Ishikawa (cell line): ENCODE measurements at regions not wholly inside any gene's neighbourhood (a gene's known extent, or its start where the extent isn't known, plus 50 kb on each side); places are given as distances from the start of the nearest gene placed in this dataset.

ENCODE experiments used
- CEBPB ChIP-seq: IDR thresholded peaks from 2 replicates; pipeline ENCODE4 v1.6.1; 2012
- CREB1 ChIP-seq: IDR thresholded peaks from 2 replicates; pipeline ENCODE4 v1.6.1; 2012; ENCODE audit warnings: low read depth
- EGR1 ChIP-seq: IDR thresholded peaks from 2 replicates; pipeline ENCODE4 v1.6.1; 2012
- EP300 ChIP-seq: IDR thresholded peaks from 2 replicates; pipeline ENCODE4 v1.6.1; 2012; ENCODE audit warnings: borderline replicate concordance
- FOXM1 ChIP-seq: IDR thresholded peaks from 2 replicates; pipeline ENCODE4 v1.6.1; 2012; ENCODE audit warnings: low read depth, borderline replicate concordance
- NFIC ChIP-seq: IDR thresholded peaks from 2 replicates; pipeline ENCODE4 v1.6.1; 2012
- RAD21 ChIP-seq: IDR thresholded peaks from 2 replicates; pipeline ENCODE4 v1.6.1; 2012; ENCODE audit warnings: low read depth
- TAF1 ChIP-seq: IDR thresholded peaks from 2 replicates; pipeline ENCODE4 v1.6.1; 2012; ENCODE audit warnings: low read depth, mild to moderate bottlenecking
- TCF12 ChIP-seq: IDR thresholded peaks from 2 replicates; pipeline ENCODE4 v1.6.1; 2012; ENCODE audit warnings: low read depth
- TEAD4 ChIP-seq: IDR thresholded peaks from 2 replicates; pipeline ENCODE4 v1.6.1; 2012
- YY1 ChIP-seq: IDR thresholded peaks from 2 replicates; pipeline ENCODE4 v1.6.1; 2012; ENCODE audit warnings: low read depth
- ZBTB7A ChIP-seq: IDR thresholded peaks from 2 replicates; pipeline ENCODE4 v1.6.1; 2012; ENCODE audit warnings: low read depth
- TF ChIP-seq, protein P1 (sequence below): IDR thresholded peaks from 2 replicates; pipeline ENCODE4 v1.6.1; 2012; ENCODE audit warnings: low read depth, mild to moderate bottlenecking
- TF ChIP-seq, protein P2 (sequence below): IDR thresholded peaks from 2 replicates; pipeline ENCODE4 v1.6.1; 2012
- TF ChIP-seq, protein P3 (sequence below): IDR thresholded peaks from 2 replicates; pipeline ENCODE4 v1.6.1; 2012

DNA sequence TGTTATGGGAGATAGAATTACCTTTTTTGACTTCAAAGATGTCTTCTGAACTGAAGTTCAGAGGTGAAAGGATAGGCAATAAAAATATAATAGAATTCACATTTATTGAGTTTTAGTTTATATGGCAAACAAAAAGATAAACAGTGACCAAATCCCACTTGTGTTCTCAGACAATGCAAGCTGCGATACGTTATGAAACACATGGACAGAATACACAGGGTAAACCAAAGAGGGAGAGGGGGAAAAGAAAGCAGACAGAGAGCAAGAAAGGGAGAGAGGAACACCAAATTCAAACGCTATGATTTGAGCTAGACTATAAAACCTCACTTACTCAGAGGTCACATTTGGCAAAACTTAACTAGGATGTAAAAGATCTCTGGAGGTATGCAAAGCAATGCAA, 238.2 kb upstream of the FLRT2 start:
- TF ChIP-seq TEAD4 (no peak), TCF12 (no peak), YY1 (no peak)

- TF ChIP-seq TEAD4 (no peak), TAF1 (no peak), CREB1 (no peak), CEBPB (no peak), FOXM1 (no peak)
- TF ChIP-seq, protein P1, sequence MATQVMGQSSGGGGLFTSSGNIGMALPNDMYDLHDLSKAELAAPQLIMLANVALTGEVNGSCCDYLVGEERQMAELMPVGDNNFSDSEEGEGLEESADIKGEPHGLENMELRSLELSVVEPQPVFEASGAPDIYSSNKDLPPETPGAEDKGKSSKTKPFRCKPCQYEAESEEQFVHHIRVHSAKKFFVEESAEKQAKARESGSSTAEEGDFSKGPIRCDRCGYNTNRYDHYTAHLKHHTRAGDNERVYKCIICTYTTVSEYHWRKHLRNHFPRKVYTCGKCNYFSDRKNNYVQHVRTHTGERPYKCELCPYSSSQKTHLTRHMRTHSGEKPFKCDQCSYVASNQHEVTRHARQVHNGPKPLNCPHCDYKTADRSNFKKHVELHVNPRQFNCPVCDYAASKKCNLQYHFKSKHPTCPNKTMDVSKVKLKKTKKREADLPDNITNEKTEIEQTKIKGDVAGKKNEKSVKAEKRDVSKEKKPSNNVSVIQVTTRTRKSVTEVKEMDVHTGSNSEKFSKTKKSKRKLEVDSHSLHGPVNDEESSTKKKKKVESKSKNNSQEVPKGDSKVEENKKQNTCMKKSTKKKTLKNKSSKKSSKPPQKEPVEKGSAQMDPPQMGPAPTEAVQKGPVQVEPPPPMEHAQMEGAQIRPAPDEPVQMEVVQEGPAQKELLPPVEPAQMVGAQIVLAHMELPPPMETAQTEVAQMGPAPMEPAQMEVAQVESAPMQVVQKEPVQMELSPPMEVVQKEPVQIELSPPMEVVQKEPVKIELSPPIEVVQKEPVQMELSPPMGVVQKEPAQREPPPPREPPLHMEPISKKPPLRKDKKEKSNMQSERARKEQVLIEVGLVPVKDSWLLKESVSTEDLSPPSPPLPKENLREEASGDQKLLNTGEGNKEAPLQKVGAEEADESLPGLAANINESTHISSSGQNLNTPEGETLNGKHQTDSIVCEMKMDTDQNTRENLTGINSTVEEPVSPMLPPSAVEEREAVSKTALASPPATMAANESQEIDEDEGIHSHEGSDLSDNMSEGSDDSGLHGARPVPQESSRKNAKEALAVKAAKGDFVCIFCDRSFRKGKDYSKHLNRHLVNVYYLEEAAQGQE: no peak
Measured at GRCh38 chr14:85293612-85294234, 236.2 kb upstream of the FLRT2 start.

DNA sequence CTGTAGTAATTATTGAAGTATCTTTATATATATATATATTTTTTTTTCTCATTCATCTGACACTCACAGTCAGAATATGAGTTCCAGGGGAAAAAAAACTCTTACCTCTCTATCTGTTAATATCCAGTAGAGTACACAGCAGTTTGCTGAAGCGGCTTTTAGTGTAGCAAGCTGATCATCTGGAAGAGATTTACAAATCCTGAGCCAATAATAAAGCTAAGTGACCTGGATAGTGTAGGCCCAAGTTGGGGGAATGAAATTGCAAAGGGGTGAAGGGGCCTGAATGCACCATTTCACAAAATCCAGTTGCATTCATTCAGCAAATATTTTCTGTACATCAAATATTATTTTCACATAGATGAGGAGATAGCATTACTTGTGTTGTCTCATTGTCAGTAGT, 234.6 kb upstream of the FLRT2 start:
- TF ChIP-seq, protein P2, sequence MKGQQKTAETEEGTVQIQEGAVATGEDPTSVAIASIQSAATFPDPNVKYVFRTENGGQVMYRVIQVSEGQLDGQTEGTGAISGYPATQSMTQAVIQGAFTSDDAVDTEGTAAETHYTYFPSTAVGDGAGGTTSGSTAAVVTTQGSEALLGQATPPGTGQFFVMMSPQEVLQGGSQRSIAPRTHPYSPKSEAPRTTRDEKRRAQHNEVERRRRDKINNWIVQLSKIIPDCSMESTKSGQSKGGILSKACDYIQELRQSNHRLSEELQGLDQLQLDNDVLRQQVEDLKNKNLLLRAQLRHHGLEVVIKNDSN: no peak
- no peak for TF ChIP-seq EGR1
- TF ChIP-seq, protein P3, sequence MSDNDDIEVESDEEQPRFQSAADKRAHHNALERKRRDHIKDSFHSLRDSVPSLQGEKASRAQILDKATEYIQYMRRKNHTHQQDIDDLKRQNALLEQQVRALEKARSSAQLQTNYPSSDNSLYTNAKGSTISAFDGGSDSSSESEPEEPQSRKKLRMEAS: no peak
- TF ChIP-seq TCF12: no peak
- TF ChIP-seq ZBTB7A: no peak
- TF ChIP-seq TAF1: no peak
- no peak for TF ChIP-seq NFIC
- TF ChIP-seq EP300: no peak
- no peak for TF ChIP-seq CREB1
- TF ChIP-seq, protein P1: no peak
- no peak for TF ChIP-seq FOXM1
- TF ChIP-seq CEBPB: no peak
- TF ChIP-seq TEAD4: no peak

DNA sequence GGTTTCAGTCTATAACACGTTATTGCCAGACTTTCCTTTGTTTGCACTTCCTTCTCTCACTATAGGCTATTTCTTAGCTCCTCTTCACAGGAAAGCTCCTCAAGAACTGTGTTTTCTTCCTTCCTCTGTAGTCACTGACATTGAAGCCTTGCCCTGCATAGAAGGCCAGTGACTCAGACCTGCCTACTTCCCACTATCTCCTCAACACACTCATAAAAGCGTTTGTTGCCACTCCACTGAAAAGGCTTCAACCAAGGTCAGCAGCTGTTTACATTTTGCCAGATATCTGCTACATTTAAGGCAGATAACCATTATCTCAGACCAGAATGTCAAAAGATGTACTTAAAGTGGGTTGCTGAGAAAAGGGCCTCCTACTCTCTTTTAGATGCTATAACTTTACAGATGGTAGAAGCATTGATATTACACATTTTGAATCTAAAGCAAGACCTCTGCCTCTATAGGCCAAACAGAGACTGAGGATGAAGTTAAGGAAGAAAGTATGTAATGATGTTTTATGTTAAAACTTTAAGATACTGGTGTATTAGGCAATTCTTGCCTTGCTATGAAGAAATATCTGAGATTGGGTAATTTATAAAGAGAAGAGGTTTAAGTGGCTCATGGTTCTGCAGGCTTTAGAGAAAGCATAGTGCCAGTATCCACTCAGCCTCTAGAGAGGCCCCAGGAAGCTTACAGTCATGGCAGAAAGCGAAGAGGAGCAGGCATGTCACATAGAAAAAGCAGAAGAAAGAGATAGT, 233.3 kb upstream of the FLRT2 start:
- TF ChIP-seq ZBTB7A: no peak
- TF ChIP-seq NFIC: no peak
- TF ChIP-seq, protein P2: no peak
- TF ChIP-seq TEAD4: no peak
- no peak for TF ChIP-seq RAD21
- TF ChIP-seq, protein P3: no peak
- TF ChIP-seq, protein P1: no peak
- no peak for TF ChIP-seq CEBPB
- TF ChIP-seq TAF1: no peak
- no peak for TF ChIP-seq YY1
- no peak for TF ChIP-seq TCF12
- no peak for TF ChIP-seq CREB1

DNA sequence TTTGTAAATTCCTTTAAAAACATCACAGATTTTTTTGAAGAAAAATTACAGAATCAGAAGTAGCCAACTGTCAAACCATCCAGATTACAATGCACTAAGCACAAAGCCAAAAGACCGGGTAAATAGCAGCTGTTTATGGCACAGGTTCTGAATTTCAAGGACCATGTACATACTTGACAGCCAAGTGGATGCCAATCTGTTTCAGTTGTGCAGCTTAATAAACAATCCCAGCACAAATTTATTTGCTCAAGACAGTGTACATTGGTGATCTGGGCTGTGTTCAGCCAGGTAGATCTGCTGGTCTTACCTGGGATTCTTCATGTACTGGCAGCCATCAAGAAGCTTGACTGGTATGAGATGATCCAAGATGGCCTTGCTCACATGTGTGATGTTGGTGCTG, 229.8 kb upstream of the FLRT2 start:
- TF ChIP-seq TCF12 (no peak), NFIC (no peak), YY1 (no peak), RAD21 (no peak), TAF1 (no peak), EGR1 (no peak), ZBTB7A (no peak), CEBPB (no peak), EP300 (no peak), CREB1 (no peak), FOXM1 (no peak), TEAD4 (no peak)
- TF ChIP-seq, protein P3: no peak
- TF ChIP-seq, protein P1: no peak
- TF ChIP-seq, protein P2: no peak
